Fibroblast of mammary gland (primary cell): ENCODE measurements at regions not wholly inside any gene's neighbourhood (a gene's known extent, or its start where the extent isn't known, plus 50 kb on each side); places are given as distances from the start of the nearest gene placed in this dataset.

Experiments used
- DNase-seq: peaks from one replicate; pipeline ENCODE4 v3.0.0-alpha.2; 2010; ENCODE audit warnings: low read depth
- H3K4me3 ChIP-seq: 2 replicates; pipeline ENCODE4 v1.5.1; 2011; ENCODE audit warnings: low read depth, mild to moderate bottlenecking, low read length, moderate library complexity; ENCODE audit not compliant: control insufficient read depth
- CTCF ChIP-seq: conservative IDR thresholded peaks from 2 replicates; pipeline ENCODE4 v1.5.1; 2011; ENCODE audit warnings: low read depth, low read length, inconsistent platforms; ENCODE audit not compliant: control insufficient read depth, insufficient read depth

- TF ChIP-seq CTCF: no peak
- H3K4me3 ChIP-seq: no peak overlapping the region
- DNase-seq: no peak
Observed at GRCh38 chr9:90046317-90046861, 441.6 kb downstream of the GADD45G start.

- no peak overlapping the region for H3K4me3 ChIP-seq
- no peak for TF ChIP-seq CTCF
Observed at GRCh38 chr9:90047828-90048227, 443.0 kb downstream of the GADD45G start.

GRCh38 chr9:90052366-90052765 is 447.6 kb downstream of the GADD45G start:
- no peak for DNase-seq

More at GRCh38 chr9:90047828-90048227, 443.0 kb downstream of the GADD45G start:
- DNase-seq: no peak

GRCh38 chr9:90053027-90053426 is 448.2 kb downstream of the GADD45G start:
- peak; percentile 25 for TF ChIP-seq CTCF
- no peak for DNase-seq
- H3K4me3 ChIP-seq: no peak overlapping the region

More at GRCh38 chr9:90052366-90052765, 447.6 kb downstream of the GADD45G start:
- no peak overlapping the region for H3K4me3 ChIP-seq
- TF ChIP-seq CTCF: no peak

- no peak overlapping the region for H3K4me3 ChIP-seq
- DNase-seq: no peak
- TF ChIP-seq CTCF: no peak
Observed at GRCh38 chr9:90054810-90055209, 450.0 kb downstream of the GADD45G start.

- no peak for DNase-seq
- H3K4me3 ChIP-seq: no peak overlapping the region
- no peak for TF ChIP-seq CTCF
Observed at GRCh38 chr9:90055226-90055625, 450.4 kb downstream of the GADD45G start.

GRCh38 chr9:90057361-90057760 is 452.5 kb downstream of the GADD45G start:
- no peak for DNase-seq
- H3K4me3 ChIP-seq: no peak overlapping the region
- TF ChIP-seq CTCF: no peak
